Breast epithelium (tissue), 4 donors: ENCODE measurements at regions not wholly inside any gene's neighbourhood (a gene's known extent, or its start where the extent isn't known, plus 50 kb on each side); places are given as distances from the start of the nearest gene placed in this dataset.

Source experiments
- DNase-seq, 2 donors: peaks; one replicate each; pipeline ENCODE4 v3.0.0-alpha.2; 2019; ENCODE audit warnings: low spot score in 2 of 2
- H3K27ac ChIP-seq, 2 donors: fragments of 200-600 bp; sonication (generic) in 1 of 2; one replicate each; pipeline ENCODE4 v1.5.1; 2016 to 2019; ENCODE audit warnings: mild to moderate bottlenecking in 1 of 2
- H3K27me3 ChIP-seq, 2 donors: fragments of 200-600 bp; sonication (generic) in 1 of 2; one replicate each; pipeline versions ENCODE4 v1.5.1 to v1.6.0; 2017 to 2019; ENCODE audit warnings: control low read depth in 1 of 2, mild to moderate bottlenecking in 1 of 2
- H3K36me3 ChIP-seq: fragments of 200-600 bp; one replicate; pipeline ENCODE4 v1.5.1; 2019
- H3K4me1 ChIP-seq, 2 donors: fragments of 200-600 bp; sonication (generic); one replicate each; pipeline ENCODE4 v1.5.1; 2016 to 2019; ENCODE audit warnings: control low read depth in 1 of 2
- H3K4me3 ChIP-seq, 3 donors: fragments of 200-600 bp; sonication (generic); 1 replicate in 2 of 3; 2 replicates in 1 of 3; pipeline ENCODE4 v1.5.1; 2016 to 2019; ENCODE audit warnings: mild to moderate bottlenecking in 3 of 3, moderate library complexity in 2 of 3
- H3K9me3 ChIP-seq, 2 donors: fragments of 200-600 bp; sonication (generic) in 1 of 2; one replicate each; pipeline ENCODE4 v1.5.1; 2016 to 2019; ENCODE audit warnings: control low read depth in 1 of 2
- CTCF ChIP-seq, 3 donors: fragments of 450-650 bp; IDR thresholded peaks; one replicate each; pipeline ENCODE4 v1.5.1; 2016 to 2017; ENCODE audit warnings: antibody characterized with exemption in 3 of 3, mild to moderate bottlenecking in 3 of 3, moderate library complexity in 3 of 3
- POLR2A ChIP-seq: fragments of 450-650 bp; IDR thresholded peaks from one replicate; pipeline ENCODE4 v1.6.1; 2016; ENCODE audit warnings: antibody characterized with exemption, mild to moderate bottlenecking, moderate library complexity
- POLR2AphosphoS5 ChIP-seq, 3 donors: sonication (generic); formaldehyde crosslinking; IDR thresholded peaks; one replicate each; pipeline ENCODE4 v1.6.1; 2017; ENCODE audit warnings: antibody characterized with exemption in 3 of 3
- intact Hi-C: fragments of 100-400 bp; cut with DNase I; formaldehyde crosslinking; loops from one replicate; pipeline ENCODE4 v1.15.1; 2023; ENCODE audit warnings: low total_unique reads

DNA sequence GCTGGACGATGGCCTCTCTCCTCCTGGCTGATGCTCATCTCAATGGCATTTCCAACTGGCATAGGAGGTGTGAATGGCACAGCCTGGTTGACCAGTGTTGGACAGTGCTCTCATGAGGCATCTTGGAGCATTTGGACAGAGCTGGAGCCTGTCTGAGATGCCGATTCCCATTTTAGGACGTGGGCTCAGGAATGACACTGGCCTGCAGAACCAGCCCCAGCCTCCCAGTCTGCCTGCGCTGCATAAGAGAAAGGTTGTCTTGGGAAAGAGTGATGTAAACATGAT, 118.2 kb upstream of the COPS8 start:
- no peaks in the 10 kb centered on the region for H3K27me3 ChIP-seq
- H3K4me1 ChIP-seq = no peaks in the 10 kb centered on the region
- no peak for DNase-seq
- intact Hi-C loops = no loop called here
- no peak for TF ChIP-seq POLR2A
- no peak for TF ChIP-seq CTCF (IDR thresholded peaks at IDR 0.05)
- TF ChIP-seq POLR2AphosphoS5 (IDR thresholded peaks at IDR 0.05) = no peak
- H3K36me3 ChIP-seq = no peaks in the 10 kb centered on the region
- H3K4me3 ChIP-seq = no peak overlapping the region
- peak overlapping the region in 1 of 2 donors; percentile 63 for H3K27ac ChIP-seq
- no peaks in the 10 kb centered on the region for H3K9me3 ChIP-seq

DNA sequence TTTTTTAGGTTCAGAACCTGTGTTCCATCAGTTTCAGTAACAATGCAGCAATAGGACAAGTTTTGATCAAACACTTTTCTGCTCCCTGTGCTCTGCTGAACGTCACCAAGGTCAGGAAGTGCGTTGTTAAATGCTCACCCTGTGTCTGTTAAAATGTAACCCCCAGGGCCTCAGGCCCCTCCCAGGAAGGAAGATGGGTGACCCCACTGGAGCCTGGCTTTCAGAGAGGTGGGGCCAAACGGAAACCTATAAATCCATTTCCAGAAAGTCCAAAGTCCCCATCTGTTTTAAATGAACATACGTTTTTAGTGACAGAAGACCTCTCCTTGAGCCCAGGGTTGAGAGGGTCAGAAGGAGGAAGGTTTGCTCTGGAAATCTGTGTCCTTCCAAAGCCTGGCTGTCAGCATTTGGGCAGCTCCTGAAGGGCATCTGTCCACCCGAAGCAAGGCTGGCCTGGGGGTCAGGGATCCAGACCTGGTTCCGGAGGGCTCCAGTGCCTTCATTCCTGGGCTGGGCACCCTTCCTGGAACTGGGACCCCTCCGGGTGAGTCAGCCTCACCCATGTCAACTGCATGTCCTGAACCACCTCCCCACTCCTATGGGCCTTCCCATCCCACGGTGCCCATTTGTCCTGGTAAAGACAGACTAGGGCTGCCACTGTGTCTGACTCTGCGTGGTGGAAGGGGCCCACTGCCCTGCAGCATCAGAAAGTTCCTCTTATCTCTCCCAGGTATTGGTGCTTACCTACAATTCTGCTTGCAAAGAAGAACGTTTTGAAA, 117.4 kb upstream of the COPS8 start:
- intact Hi-C loops = no loop called here
- peak overlapping the region in 1 of 2 donors; percentile 26 for H3K27ac ChIP-seq

GRCh38 chr2:236968880-236969534, 116.7 kb upstream of the COPS8 start:
- peak overlapping the region in 1 of 2 donors; percentile 26 for H3K27ac ChIP-seq

More for the DNA sequence above, 117.4 kb upstream of the COPS8 start:
- no peak overlapping the region for H3K4me3 ChIP-seq
- no peaks in the 10 kb centered on the region for H3K4me1 ChIP-seq
- DNase-seq = no peak
- H3K9me3 ChIP-seq = no peaks in the 10 kb centered on the region
- H3K36me3 ChIP-seq = no peaks in the 10 kb centered on the region
- no peak for TF ChIP-seq POLR2A
- no peak for TF ChIP-seq CTCF (IDR thresholded peaks at IDR 0.05)
- no peak for TF ChIP-seq POLR2AphosphoS5 (IDR thresholded peaks at IDR 0.05)
- no peaks in the 10 kb centered on the region for H3K27me3 ChIP-seq

GRCh38 chr2:236969767-236970655, 115.7 kb upstream of the COPS8 start:
- DNase-seq = no peak
- intact Hi-C loops = no loop called here
- TF ChIP-seq POLR2A = no peak
- no peak for TF ChIP-seq POLR2AphosphoS5 (IDR thresholded peaks at IDR 0.05)
- no peak for TF ChIP-seq CTCF (IDR thresholded peaks at IDR 0.05)
- Histone ChIP-seq H3K27ac (peak overlapping the region; percentile 26 to 33), H3K9me3 (no peaks in the 10 kb centered on the region), H3K4me1 (no peaks in the 10 kb centered on the region), H3K4me3 (no peak overlapping the region), H3K27me3 (no peaks in the 10 kb centered on the region), H3K36me3 (no peaks in the 10 kb centered on the region)

More at GRCh38 chr2:236968880-236969534, 116.7 kb upstream of the COPS8 start:
- Histone ChIP-seq H3K36me3 (no peaks in the 10 kb centered on the region), H3K27me3 (no peaks in the 10 kb centered on the region), H3K4me3 (no peak overlapping the region), H3K4me1 (no peaks in the 10 kb centered on the region), H3K9me3 (no peaks in the 10 kb centered on the region)
- DNase-seq = no peak
- intact Hi-C loops = no loop called here
- TF ChIP-seq POLR2A (no peak), POLR2AphosphoS5 (IDR thresholded peaks at IDR 0.05) (no peak), CTCF (IDR thresholded peaks at IDR 0.05) (no peak)
